GM19099 (cell line): ENCODE measurements at regions not wholly inside any gene's neighbourhood (a gene's known extent, or its start where the extent isn't known, plus 50 kb on each side); places are given as distances from the start of the nearest gene placed in this dataset.

Experiments
- POLR2A ChIP-seq: IDR thresholded peaks from 3 replicates; pipeline ENCODE4 v1.6.1; 2011; ENCODE audit warnings: low read depth; ENCODE audit not compliant: insufficient read length; ENCODE audit errors: extremely low read depth

- TF ChIP-seq POLR2A: no peak
These were observed 1178.7 kb downstream of the AACS start for GRCh38 chr12:126243814-126244440.

GRCh38 chr12:126247936-126248335, 1182.7 kb downstream of the AACS start:
- no peak for TF ChIP-seq POLR2A

- no peak for TF ChIP-seq POLR2A
These were observed 1183.7 kb downstream of the AACS start for GRCh38 chr12:126248871-126249403.

GRCh38 chr12:126258190-126258589, 1193.0 kb downstream of the AACS start:
- TF ChIP-seq POLR2A: no peak

GRCh38 chr12:126262829-126263228, 1197.6 kb downstream of the AACS start:
- TF ChIP-seq POLR2A: no peak

GRCh38 chr12:126268222-126268621, 1203.0 kb downstream of the AACS start:
- TF ChIP-seq POLR2A: no peak

- no peak for TF ChIP-seq POLR2A
These were observed 1205.9 kb downstream of the AACS start for GRCh38 chr12:126271159-126271558.

GRCh38 chr12:126282691-126283090, 1217.5 kb downstream of the AACS start:
- no peak for TF ChIP-seq POLR2A

GRCh38 chr12:126286203-126286602, 1221.0 kb downstream of the AACS start:
- TF ChIP-seq POLR2A: no peak

GRCh38 chr12:126290456-126290855, 1225.2 kb downstream of the AACS start:
- TF ChIP-seq POLR2A: no peak

GRCh38 chr12:126295652-126296051, 1230.4 kb downstream of the AACS start:
- TF ChIP-seq POLR2A: no peak

- TF ChIP-seq POLR2A: no peak
These were observed 1244.0 kb downstream of the AACS start for GRCh38 chr12:126309278-126309677.

- no peak for TF ChIP-seq POLR2A
These were observed 1247.2 kb downstream of the AACS start for GRCh38 chr12:126312457-126312856.

- no peak for TF ChIP-seq POLR2A
These were observed 1251.2 kb downstream of the AACS start for GRCh38 chr12:126316411-126316810.

- TF ChIP-seq POLR2A: no peak
These were observed 1272.6 kb downstream of the AACS start for GRCh38 chr12:126337556-126338441.

GRCh38 chr12:126342866-126343265, 1277.6 kb downstream of the AACS start:
- no peak for TF ChIP-seq POLR2A
